Left ventricle myocardium inferior (tissue), 1 donor: ENCODE measurements at regions not wholly inside any gene's neighbourhood (a gene's known extent, or its start where the extent isn't known, plus 50 kb on each side); places are given as distances from the start of the nearest gene placed in this dataset.
"Not testable (repeated sequence)": the region's sequence is repeated elsewhere in the genome, so short reads cannot be mapped to it uniquely, and the experiment has no call there.

Source experiments
- DNase-seq: peaks from one replicate; pipeline ENCODE4 v3.0.0-alpha.2; 2020
- H3K27ac ChIP-seq: fragments of 200-600 bp; replicated peaks from 2 replicates; pipeline ENCODE4 v1.8.0; 2021
- H3K27me3 ChIP-seq: fragments of 200-600 bp; 2 replicates; pipeline ENCODE4 v1.8.0; 2021; ENCODE audit warnings: low read depth
- H3K36me3 ChIP-seq: fragments of 200-600 bp; 2 replicates; pipeline ENCODE4 v1.8.0; 2021
- H3K4me1 ChIP-seq: fragments of 200-600 bp; 2 replicates; pipeline ENCODE4 v1.8.0; 2021
- H3K4me3 ChIP-seq: fragments of 200-600 bp; 2 replicates; pipeline ENCODE4 v1.8.0; 2021; ENCODE audit warnings: mild to moderate bottlenecking, moderate library complexity
- H3K9me3 ChIP-seq: fragments of 200-600 bp; replicated peaks from 2 replicates; pipeline ENCODE4 v1.8.0; 2021
- CTCF ChIP-seq: fragments of 200-600 bp; IDR thresholded peaks from 2 replicates; pipeline ENCODE4 v1.8.0; 2021; ENCODE audit warnings: antibody characterized with exemption, mild to moderate bottlenecking, borderline replicate concordance
- intact Hi-C: fragments of 100-400 bp; cut with micrococcal nuclease; formaldehyde crosslinking; loops from one replicate; pipeline ENCODE4 v1.11.0; 2022
- donor health status: DM: no; HTN: yes; CAD: no; lungs with severe emphysema.

GRCh38 chr3:82384181-82384580 lies 622.7 kb upstream of the GBE1 start:
- intact Hi-C loops: no loop called here
- TF ChIP-seq CTCF: no peak
- Histone ChIP-seq H3K9me3 (no peaks in the 10 kb centered on the region), H3K4me1 (no peaks in the 10 kb centered on the region), H3K27me3 (no peaks in the 10 kb centered on the region), H3K36me3 (no peaks in the 10 kb centered on the region), H3K4me3 (no peak overlapping the region), H3K27ac (no peak overlapping the region)
- DNase-seq: no peak

GRCh38 chr3:82382831-82383230 lies 621.4 kb upstream of the GBE1 start:
- no peaks in the 10 kb centered on the region for H3K36me3 ChIP-seq
- H3K27ac ChIP-seq: no peak overlapping the region
- no peak overlapping the region for H3K4me3 ChIP-seq
- no peaks in the 10 kb centered on the region for H3K4me1 ChIP-seq
- intact Hi-C loops: no loop called here
- TF ChIP-seq CTCF: no peak
- H3K9me3 ChIP-seq: no peaks in the 10 kb centered on the region
- no peak for DNase-seq
- no peaks in the 10 kb centered on the region for H3K27me3 ChIP-seq

- TF ChIP-seq CTCF: no peak
- Histone ChIP-seq H3K4me1 (no peaks in the 10 kb centered on the region), H3K27me3 (no peaks in the 10 kb centered on the region), H3K27ac (no peak overlapping the region), H3K4me3 (no peak overlapping the region), H3K9me3 (peaks cover 23% of the 10 kb centered on the region), H3K36me3 (no peaks in the 10 kb centered on the region)
- intact Hi-C loops: no loop called here
- no peak for DNase-seq
These were observed 616.9 kb upstream of the GBE1 start for GRCh38 chr3:82378392-82378791.

GRCh38 chr3:82376883-82377282 lies 615.4 kb upstream of the GBE1 start:
- no peaks in the 10 kb centered on the region for H3K36me3 ChIP-seq
- H3K4me3 ChIP-seq: no peak overlapping the region
- H3K27me3 ChIP-seq: no peaks in the 10 kb centered on the region
- DNase-seq: no peak
- no peaks in the 10 kb centered on the region for H3K4me1 ChIP-seq
- TF ChIP-seq CTCF: no peak
- H3K27ac ChIP-seq: no peak overlapping the region
- peaks cover 23% of the 10 kb centered on the region for H3K9me3 ChIP-seq
- intact Hi-C loops: no loop called here

GRCh38 chr3:82373833-82374232 lies 612.4 kb upstream of the GBE1 start:
- H3K27ac ChIP-seq, H3K4me3 ChIP-seq: not testable (repeated sequence)

GRCh38 chr3:82364827-82365226 lies 603.4 kb upstream of the GBE1 start:
- no peak for TF ChIP-seq CTCF
- DNase-seq: no peak
- intact Hi-C loops: no loop called here

More at GRCh38 chr3:82373833-82374232, 612.4 kb upstream of the GBE1 start:
- DNase-seq, H3K27me3 ChIP-seq, intact Hi-C loops, H3K4me1 ChIP-seq, H3K36me3 ChIP-seq: not testable (repeated sequence)
- H3K9me3 ChIP-seq: peaks cover 23% of the 10 kb centered on the region

More at GRCh38 chr3:82364827-82365226, 603.4 kb upstream of the GBE1 start:
- Histone ChIP-seq H3K9me3 (no peaks in the 10 kb centered on the region), H3K4me1 (no peaks in the 10 kb centered on the region), H3K4me3 (no peak overlapping the region), H3K27me3 (no peaks in the 10 kb centered on the region), H3K27ac (no peak overlapping the region), H3K36me3 (no peaks in the 10 kb centered on the region)
